ENCODE measurements at regions not wholly inside any gene's neighbourhood (a gene's known extent, or its start where the extent isn't known, plus 50 kb on each side); places are given as distances from the start of the nearest gene placed in this dataset.

DNA sequence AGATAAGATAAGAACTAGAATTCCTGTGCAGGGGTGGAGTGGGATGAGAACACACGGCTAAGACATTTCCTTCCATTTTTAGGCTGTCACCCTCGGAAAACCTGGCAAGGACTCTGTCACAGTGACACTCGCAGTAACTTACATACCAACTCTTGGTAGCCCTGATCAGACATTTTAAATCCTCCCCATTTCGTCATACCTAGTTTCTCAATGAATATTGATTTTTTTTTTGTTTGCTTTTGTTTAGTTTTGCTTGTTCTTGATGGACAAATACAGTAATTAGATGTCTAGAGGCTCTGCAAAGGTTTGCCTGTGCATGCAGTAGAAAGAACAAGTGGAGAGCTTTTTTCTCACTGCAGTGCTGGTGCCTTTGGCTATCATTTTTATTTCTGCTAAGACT lies 213.0 kb upstream of the FAM83B start:
- TF ChIP-seq, protein P1, sequence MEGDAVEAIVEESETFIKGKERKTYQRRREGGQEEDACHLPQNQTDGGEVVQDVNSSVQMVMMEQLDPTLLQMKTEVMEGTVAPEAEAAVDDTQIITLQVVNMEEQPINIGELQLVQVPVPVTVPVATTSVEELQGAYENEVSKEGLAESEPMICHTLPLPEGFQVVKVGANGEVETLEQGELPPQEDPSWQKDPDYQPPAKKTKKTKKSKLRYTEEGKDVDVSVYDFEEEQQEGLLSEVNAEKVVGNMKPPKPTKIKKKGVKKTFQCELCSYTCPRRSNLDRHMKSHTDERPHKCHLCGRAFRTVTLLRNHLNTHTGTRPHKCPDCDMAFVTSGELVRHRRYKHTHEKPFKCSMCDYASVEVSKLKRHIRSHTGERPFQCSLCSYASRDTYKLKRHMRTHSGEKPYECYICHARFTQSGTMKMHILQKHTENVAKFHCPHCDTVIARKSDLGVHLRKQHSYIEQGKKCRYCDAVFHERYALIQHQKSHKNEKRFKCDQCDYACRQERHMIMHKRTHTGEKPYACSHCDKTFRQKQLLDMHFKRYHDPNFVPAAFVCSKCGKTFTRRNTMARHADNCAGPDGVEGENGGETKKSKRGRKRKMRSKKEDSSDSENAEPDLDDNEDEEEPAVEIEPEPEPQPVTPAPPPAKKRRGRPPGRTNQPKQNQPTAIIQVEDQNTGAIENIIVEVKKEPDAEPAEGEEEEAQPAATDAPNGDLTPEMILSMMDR (IDR thresholded peaks at IDR 0.05) = no peak
- TF ChIP-seq POLR2A (IDR thresholded peaks at IDR 0.05) = no peak

Measured in body of pancreas (tissue), 4 donors.